ENCODE measurements at regions not wholly inside any gene's neighbourhood (a gene's known extent, or its start where the extent isn't known, plus 50 kb on each side); places are given as distances from the start of the nearest gene placed in this dataset.

DNA sequence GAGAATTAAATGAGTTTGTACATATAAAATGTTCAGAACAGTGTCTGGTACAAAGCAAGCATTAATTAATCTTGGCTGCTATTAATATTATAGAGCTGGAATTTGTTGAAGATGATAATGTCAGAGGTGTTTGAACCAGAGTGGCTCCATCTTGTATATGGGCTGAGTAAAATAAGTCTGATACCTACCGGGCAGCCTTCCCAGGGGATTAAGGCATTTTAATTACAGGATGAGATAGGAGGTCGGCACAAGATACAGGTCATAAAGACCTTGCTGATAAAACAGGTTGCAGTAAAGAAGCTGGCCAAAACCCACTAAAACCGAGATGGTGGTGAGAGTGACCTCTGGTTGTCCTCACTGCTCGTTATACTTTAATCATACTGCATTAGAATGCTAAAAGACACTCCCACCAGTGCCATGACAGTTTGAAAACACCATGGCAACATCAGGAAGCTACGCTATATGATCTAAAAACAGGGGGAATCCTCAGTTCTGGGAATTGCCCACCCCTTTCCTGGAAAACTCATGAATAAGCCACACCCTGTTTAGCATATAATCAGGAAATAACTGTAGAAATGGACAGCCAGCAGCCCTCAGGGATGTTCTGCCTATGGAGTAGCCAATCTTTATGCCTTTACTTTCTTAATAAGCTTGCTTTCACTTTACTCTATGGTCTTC lies 90.2 kb downstream of the PLK2 start:
- TF ChIP-seq ZNF274 (IDR thresholded peaks at IDR 0.05; ENCODE audit: low read depth, low read length): no peak
- no peak for TF ChIP-seq YY1 (IDR thresholded peaks at IDR 0.05; ENCODE audit: insufficient read depth, insufficient read length)
